HS-5 (cell line): ENCODE measurements at regions not wholly inside any gene's neighbourhood (a gene's known extent, or its start where the extent isn't known, plus 50 kb on each side); places are given as distances from the start of the nearest gene placed in this dataset.
"Not testable (repeated sequence)": the region's sequence is repeated elsewhere in the genome, so short reads cannot be mapped to it uniquely, and the experiment has no call there.

ENCODE experiments used
- DNase-seq: peaks from one replicate; pipeline ENCODE4 v3.0.0-alpha.2; 2012; ENCODE audit warnings: low read depth

DNA sequence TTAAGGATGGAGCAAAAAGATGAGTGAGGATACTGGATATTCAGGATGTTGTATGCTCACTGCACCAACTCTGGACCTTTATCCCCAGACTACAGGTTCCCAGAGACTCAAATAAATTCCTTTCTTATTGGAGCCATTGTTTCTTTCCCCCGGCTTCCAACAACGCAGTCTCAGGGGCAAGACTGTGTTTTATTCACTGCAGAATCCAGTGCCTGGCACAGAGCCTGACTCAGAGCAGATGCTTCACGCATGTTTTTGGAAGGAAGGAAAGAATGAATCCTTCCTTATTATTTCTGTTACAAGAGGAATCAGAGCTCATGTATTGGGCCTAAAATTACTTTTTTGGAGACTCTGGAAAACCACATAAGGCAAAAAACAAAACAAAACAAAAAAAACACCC, 96.0 kb upstream of the VGLL4 start:
- DNase-seq: no peak

DNA sequence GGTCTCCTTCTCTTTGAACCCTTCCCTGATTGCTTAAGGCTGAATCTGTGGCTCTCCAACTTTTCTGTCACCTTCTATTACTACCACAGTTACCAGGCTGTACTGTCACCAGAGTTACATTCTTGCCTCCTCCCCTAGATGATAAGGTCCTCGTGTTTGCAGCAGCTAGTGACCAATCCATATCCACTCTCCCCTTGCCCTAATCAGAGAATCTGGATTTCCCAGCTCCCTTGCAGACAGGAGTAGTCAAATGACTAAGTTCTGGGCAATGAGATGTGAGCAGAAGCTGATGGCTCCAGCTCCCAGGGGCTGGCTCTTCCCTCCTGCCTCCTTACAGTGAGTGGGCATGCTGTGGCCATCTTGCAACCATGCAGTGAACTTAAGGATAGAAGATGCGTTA, 95.4 kb upstream of the VGLL4 start:
- no peak for DNase-seq

DNA sequence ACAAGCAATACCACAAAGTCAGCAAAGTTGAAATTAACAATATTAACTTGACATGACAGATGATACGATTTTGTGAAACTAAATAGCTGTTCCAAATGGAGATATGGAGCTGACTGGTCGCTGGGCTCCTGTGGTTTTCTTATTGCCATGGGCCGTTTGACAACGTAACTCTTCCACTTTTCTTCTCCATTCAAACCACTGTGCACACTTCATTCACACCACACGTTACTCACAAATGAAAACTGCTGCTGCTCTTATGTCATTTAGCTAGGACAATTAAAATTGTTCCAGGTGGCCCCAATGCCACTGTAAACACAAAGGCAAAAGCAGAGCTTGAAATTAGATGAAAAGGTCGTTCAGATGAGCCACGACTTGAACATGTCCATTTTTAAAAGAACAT, 94.0 kb upstream of the VGLL4 start:
- no peak for DNase-seq

DNA sequence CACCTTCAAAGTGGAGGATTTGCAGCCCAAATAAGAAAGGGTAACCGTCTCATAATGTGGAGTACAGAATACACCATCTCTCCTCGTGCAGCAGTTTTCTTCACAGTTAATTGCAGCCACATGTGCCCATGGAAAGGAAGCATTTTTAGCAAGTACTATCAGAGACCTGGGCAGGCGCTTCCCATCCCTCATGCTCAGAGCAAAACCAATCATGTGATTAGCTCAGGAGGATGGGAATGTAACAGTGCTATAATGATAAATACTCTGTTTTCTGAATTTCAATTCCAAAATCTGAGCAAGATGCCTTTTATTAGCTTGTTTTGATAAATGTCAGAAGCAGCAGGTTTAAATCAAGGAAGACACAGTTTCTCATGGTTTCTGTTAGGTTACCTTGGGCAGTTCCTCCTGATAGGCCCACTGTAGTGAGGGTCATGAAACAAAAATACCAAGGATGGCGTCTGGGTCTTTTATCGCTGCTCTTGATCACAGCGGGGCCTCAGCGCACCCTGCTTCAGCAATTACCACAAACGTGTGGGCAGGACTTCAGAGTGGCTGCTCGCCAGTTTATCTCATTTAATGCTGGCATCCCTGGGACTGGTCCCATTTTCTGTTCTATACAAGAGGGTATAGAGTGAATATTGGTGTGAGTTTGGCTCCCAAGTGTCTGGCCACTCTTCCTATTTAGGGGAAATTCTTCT, 92.6 kb upstream of the VGLL4 start:
- DNase-seq: no peak

DNA sequence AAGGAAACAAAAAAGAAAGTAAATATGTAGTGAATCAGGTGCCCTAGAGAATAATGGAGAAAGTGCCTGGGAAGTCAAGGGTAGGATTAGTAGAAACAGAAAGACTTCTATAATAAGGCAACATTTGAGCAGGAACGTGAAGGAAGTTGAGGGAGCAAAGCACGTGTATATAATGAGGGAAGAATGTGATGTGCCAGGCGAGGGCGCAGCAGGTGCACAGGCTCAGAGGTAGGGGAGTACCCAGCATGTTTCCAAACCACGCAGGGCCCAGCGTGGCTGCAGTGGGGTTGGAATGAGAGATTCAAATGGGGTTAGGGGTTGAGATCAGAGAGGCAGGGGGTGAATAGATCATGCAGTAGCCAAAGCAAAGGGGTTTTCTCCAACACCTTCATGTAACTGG, 91.9 kb upstream of the VGLL4 start:
- no peak for DNase-seq

DNA sequence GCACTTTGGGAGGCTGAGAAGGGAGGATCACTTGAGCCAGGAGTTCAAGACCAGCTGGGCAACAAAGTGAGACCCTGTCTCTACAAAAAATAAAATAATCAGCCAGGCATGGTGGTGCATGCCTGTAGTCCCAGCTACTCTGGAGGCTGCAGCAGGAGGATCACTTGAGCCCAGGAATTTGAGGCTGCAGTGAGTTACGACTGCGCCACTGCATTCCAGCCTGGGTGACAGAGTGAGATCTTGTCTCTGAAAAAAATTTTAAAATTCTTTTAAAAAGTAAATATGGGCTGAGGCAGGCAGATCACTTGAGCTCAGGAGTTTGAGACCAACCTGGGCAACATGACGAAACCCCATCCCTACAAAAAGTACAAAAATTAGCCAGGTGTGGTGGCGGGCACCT, 91.4 kb upstream of the VGLL4 start:
- not testable (repeated sequence) for DNase-seq

DNA sequence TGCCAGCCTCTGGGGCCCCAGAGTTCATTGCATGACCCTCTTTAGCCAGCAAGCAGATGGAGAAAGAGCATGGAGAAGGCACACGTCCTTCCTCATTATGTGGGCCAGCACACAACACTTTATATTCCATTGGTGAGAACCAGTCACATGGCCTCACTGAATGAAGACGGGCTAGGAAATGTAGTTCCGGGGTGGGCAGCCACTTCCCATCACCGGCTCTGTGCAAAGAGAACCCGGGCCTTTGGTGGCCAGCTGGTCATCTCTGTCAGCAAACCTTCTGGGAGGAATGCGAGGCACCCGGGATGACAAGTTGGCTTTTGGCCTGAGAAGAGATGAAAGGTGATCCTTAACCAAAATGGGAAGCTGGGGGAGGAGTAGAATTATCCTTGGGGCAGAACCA, 90.2 kb upstream of the VGLL4 start:
- DNase-seq: no peak

DNA sequence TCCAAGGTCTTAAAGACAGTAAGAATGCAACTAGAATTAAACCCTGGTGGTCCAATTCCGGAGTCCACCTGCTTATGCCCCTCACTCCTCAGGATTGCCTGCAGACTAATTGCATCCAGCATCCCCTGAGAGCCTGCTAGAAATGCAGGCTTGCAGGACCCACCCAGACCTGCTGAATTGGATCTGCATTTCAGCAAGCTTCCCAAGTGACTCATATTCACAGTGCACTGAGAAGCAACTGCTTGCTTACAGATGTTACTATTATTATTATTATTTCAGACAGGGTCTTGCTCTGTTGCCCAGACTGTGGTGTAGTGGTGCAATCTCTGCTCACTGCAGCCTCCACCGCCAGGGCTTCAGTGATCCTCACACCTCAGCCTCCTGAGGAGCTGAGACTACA, 83.5 kb upstream of the VGLL4 start:
- no peak for DNase-seq

DNA sequence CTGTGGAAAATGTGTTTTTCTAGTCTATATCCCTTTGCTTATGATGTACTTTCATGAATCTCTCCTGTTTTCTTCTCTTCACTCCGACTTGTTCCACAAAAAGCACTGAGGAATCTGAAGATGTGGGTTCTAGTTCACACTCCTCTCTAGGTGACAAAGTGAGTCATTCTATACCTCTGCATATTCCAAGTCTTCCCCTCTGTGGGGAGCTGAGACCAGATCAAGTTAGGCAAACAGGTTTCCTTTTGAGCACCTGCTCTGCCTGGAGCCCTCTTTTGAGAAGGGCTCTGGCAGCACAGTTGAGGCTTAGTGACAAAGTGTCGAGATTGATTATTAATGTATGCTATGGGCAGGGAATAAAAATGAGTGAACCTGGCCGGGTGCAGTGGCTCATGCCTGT, 82.4 kb upstream of the VGLL4 start:
- no peak for DNase-seq

DNA sequence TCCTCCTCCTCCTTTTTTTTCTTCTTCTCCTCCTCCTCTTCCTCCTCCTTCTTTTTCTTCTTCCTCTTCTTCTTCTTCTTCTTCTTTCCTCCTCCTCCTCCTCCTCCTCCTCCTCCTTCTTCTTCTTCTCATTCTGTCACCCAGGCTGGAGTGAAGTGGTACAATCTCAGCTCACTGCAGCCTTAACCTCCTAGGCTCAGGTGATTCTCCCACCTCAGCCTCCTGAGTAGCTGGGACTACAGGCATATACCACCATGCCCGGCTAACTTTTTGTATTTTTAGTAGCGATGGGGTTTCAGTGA, 81.6 kb upstream of the VGLL4 start:
- not testable (repeated sequence) for DNase-seq

DNA sequence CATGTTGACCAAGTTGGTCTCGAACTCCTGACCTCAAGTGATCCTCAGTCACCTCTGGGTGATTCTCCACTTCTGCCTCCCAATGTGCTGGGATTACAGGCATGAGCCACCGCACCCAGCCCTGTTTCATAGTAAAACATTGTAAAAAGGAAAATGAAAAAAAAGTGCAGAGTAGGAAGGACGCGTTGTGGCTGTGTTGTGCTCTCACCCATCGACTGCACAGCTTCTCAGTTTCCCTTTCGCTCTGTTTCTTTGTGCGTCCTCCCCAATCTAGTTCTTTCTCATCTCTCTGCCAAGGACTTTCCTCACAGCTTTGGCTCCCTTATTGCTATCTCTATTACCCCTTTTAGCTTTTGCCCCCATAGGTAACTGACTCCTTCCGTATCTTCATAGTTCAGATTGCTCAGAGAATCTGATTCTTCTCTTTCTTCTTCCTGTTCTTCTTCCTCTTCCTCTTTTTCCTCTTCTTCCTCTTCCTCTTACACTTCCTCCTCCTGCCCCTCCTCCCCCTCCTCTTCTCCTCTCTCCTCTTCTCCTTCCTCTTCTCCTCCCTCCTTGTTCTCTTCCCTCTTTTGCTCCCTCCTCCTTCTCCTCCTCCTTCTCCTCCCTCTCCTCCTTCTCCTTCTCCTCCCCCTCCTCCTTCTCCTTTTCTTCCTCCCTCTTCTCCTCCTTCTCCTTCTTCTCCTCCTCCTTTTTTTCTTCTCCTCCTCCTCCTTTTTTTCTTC, 81.1 kb upstream of the VGLL4 start:
- DNase-seq: no peak

DNA sequence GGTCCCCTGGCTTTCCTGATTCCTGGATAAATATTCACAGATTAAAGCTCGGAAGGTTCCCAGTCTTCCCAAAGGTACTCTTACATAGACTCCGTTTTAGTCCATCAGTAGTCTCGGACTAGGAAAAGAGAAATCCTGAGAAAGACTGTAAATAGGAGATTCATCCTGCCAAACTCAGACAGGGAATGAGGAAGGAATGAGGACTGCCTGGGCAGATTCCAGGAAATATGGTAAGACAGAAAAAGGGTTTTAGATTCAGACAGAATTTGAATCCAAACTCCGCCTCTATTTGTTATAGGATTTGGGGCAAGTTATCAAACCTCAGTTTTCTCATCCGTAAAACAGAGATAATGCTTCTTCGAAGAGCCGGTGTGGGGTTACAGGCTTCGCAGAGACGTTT, 77.8 kb upstream of the VGLL4 start:
- DNase-seq: no peak

DNA sequence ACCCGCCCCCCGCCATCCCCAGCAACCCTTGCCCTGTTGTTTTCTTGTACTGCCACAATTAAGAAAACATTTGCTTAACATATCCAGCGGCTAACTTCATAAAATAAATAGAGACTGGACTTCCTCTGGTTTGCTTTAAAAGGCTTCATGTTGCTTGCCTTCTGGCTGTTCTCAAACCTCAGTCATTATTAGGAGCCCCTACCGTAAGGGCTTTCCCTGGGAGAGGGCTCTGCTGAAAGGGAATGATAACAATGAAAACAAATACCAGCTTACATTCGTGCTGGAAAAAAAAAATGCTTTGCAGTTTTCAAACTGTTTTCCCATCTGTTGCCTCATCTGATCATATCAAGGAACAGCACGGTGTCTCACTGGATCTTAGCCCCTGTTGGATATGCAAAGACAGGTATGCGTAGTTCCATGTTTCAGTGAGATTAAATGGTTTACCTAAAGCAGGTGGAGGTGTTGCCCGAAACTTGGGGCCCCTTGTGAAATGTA, 77.2 kb upstream of the VGLL4 start:
- DNase-seq: no peak

DNA sequence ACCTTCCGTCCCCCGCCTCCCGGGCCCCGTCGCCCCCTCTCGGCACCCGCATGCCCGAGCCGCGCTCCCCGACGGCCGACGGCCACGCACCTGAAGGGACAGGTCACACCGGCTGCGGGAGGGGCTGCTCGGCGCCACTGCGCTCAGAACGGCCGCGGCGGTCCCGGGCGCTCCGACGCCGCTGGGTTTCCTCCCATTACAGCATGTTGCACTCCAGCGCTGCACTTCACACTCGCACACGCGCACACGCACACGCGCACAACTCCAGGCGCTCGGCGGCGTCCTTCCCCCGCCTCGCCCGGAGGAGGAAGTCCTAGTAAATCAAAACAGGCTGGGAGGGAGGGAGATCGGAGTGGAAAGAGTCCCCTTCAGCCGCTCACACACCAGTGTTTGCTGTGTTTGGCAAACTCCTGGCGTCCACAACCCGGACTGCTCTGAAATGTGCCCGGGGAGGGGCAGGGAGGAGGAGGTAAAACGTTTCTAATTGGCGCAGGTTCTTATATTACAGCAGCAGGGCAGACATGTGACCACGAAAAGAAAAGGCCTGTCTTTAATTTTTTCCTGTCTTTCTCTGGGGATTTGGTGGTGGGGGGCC, 76.7 kb upstream of the VGLL4 start:
- no peak for DNase-seq

DNA sequence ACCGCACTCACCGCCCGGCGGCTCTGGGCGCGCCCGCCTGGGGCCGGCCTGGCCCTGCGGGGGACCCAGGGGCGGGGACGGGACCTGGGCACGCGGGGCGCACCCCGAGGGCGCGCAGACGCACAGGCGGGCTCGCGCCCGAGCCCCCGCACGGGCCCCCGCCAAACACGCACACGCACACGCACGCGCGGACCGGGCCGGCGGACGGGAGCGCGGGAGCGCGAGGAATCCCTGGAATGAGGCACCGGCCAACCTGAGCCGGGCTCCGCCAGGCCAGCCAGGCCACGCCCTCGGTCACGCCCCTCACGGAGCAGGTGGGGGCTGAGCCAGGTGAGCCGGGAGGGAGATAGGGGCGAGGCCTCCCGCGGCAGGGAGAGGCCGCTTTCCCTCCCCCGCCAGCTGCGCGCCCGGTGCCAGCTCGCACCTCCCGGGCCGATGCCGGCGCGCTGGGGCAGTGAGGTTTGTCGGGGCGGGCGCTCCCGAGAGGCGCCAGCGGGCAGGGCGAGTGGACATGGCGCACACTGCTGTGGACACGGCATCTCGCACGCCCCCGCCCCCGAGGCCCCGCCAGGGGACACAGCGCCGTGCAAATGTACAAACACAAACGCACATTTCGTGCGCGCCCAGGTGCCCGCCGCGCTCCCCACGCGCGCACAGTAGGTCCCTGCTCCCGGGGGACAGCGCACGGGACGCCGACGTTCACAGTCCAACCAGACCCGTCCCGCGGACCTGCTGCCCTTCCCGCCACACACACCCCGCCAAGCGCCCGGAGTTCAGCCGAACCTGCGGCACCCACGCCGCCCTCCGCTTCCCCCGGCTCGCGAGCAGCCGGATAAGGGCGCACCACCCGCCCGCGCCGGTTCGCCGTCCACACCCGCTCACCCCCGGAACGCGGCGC, 75.9 kb upstream of the VGLL4 start:
- peak; percentile 28 for DNase-seq

DNA sequence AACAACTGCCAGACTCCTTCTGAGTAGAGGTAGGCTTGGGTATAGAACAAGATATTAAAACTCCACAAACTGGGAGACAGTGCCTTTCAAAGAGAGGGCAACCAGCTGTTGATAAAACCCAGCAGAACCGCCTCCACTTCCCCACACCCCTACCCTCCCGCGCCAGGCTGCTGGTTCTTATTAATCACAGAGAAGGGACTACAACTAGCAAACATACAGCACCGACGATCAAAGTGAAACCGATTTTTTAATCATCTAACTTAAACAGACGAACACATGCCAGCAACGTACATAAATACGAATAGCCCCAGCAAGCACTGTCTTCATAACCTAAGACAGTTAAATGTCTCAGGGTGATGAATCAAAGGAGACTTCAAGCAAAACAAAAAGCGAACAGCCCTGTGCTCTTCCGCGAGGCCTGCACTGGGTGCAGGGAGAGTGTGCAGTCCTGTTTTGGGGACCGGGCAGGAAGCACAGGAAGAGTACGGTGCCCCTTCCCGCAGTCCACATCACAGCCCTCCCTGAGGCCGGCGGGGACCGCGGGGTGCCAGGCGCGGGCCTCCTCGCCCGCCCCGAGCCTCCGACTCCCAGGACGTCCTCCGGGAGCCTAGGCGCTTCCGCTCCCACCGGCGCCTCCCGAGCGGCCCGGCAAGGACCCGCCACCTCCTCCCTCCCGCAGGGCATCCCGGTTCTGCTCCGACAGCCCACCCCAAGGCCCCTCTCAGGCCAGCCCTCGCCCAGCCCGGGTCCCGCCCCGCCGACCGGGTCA, 75.1 kb upstream of the VGLL4 start:
- peak; percentile 36 for DNase-seq

DNA sequence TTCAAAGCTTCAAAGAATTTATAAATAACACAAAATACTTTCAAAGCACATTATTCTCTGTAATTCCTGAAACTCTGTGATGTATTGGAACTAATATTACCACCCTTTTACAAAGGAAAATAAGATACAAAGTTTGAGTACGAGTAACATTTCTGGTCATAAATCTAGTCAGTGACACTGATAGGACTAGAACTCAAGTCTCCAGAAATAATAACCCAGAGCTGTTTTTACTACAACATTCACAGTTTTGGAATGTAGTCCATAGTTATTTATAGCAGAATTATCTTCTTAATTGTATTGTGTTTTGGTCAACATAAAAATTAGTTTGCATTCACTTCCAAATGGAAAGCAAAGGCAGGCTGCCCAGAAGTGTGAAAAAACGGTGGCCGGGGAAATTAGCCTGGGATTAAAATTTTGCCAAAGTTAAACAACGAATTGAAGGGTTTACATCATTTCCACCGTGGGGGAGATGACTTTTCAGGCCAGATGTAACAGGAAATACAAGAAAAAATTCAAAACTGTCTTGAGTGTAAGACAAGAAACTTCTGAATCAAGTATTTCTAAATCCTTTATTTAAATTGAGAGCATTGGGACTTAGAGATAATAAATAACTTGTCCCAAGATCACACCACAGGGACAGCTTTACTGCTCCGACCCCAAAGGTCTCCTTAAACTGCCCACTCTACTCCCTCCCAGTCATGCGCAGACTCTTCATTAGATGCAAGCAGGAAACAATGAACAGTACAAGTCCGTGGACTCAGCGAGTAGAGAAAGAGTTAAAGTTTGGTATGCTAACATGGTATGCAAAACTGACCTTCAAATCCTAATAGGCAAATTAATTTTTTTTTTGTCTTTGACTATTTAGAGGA, 74.3 kb upstream of the VGLL4 start:
- peak; percentile 25 for DNase-seq

DNA sequence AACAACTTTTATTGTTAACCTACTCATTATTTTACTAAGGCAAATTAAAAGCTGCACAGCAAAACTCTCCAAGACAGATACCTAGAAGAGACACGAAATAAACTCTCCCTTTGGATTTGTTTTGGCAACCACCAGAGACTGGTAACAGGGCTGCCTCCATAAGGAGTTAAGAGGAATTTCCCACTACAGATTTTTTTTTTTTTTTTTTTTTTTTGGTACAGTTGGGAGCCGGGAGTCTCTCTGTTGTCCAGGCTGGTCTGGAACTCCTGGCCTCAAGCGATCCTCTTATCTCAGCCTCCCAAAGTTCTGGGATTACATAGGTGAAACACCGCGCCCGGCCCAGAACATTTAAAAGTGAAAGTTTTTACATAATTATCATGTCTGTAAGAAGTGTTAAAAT, 73.6 kb upstream of the VGLL4 start:
- no peak for DNase-seq

DNA sequence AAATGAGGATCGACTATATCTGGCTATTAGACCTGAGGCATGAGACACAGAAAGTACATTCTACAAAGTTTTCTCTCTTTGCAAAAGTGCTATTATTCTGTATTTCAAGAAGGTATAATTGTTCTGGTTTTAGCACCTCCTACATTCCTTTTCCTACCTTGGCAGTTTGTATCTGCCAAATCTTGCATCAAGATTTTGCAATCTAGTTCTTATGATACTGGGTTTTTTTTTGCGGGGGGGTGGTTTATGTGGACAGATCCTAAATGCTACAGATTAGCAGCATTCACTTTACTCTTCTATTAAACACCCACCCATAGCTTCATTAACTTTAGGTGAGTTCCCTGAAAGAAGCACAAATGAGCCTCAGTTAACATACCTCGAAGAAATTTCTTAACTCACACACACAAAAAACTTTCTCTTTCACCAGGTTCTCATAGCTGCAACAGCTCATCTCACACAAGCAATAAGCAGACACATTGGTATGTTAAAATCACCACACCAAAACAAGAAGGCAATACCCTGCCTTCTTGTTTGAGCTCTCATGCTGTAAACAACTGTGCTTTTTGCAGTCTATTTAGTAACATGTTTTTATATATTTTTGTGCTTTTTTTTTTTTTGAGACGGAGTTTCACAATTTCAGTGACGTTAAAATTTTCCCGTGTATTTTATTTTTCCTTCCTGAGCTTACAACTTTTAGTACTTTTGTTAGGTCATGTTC, 73.0 kb upstream of the VGLL4 start:
- no peak for DNase-seq

DNA sequence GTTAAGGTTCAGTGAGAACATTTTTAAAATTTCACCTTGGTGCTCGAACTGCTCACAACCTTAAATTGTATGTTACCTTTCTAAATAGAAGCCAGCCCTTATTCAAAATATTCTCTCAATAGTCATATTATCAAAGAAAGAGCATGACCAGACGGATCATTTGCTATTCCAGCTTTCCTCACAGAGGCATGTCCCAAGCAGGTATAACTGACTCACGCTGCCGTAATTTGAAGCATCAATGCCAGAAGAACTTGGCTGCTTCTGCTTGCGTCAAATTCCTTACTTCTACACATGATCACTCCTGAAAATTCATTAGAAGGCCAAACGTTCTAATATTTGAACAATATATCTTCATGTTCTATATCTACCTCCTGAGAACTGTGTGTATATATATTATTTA, 69.5 kb upstream of the VGLL4 start:
- DNase-seq: no peak
